ENCODE measurements at regions not wholly inside any gene's neighbourhood (a gene's known extent, or its start where the extent isn't known, plus 50 kb on each side); places are given as distances from the start of the nearest gene placed in this dataset.

DNA sequence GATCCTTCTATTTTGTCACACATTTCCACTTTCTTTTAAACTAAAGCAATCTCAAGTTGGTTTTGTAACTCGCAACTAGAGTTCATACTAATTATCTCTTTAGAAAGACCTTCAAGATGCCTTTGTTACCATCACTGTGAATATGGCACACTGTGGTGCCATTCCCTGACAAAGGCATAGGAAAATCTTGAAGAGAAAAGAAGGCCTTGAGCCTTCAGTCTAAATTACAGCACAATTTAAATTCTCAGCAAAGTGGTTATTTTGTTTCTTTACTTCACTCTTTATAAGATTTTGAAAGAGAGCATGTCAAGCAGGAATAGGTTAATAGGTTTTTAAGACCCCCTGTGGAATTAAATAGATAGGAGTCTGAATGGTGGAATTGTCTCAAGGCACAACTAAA lies 89.0 kb upstream of the BANK1 start:
- Mint-ChIP-seq H3K4me3 (ENCODE audit: unreplicated experiment) (no peak overlapping the region), H3K27me3 (ENCODE audit: low read depth, unreplicated experiment) (no peaks in the 10 kb centered on the region), H3K27ac (ENCODE audit: unreplicated experiment) (no peak overlapping the region), H3K36me3 (ENCODE audit: low read depth, unreplicated experiment) (no peaks in the 10 kb centered on the region), H3K4me1 (ENCODE audit: low read depth, unreplicated experiment) (peaks cover 3% of the 10 kb centered on the region), H3K9me3 (ENCODE audit: unreplicated experiment) (no peaks in the 10 kb centered on the region)
- TF ChIP-seq, protein P1, sequence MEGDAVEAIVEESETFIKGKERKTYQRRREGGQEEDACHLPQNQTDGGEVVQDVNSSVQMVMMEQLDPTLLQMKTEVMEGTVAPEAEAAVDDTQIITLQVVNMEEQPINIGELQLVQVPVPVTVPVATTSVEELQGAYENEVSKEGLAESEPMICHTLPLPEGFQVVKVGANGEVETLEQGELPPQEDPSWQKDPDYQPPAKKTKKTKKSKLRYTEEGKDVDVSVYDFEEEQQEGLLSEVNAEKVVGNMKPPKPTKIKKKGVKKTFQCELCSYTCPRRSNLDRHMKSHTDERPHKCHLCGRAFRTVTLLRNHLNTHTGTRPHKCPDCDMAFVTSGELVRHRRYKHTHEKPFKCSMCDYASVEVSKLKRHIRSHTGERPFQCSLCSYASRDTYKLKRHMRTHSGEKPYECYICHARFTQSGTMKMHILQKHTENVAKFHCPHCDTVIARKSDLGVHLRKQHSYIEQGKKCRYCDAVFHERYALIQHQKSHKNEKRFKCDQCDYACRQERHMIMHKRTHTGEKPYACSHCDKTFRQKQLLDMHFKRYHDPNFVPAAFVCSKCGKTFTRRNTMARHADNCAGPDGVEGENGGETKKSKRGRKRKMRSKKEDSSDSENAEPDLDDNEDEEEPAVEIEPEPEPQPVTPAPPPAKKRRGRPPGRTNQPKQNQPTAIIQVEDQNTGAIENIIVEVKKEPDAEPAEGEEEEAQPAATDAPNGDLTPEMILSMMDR (IDR thresholded peaks at IDR 0.05; ENCODE audit: insufficient read depth, low read depth, low read length) = no peak
- H3K4me1 ChIP-seq (ENCODE audit: insufficient read depth, low read length) = no peaks in the 10 kb centered on the region
- no peak overlapping the region for H3K9ac ChIP-seq (ENCODE audit: low read length)
- no peak overlapping the region for H3K4me2 ChIP-seq (ENCODE audit: low read length)
- FAIRE-seq (no peak), DNase-seq (ENCODE audit: low read depth) (no peak)
- H3K27ac ChIP-seq (ENCODE audit: low read depth, low read length) = no peak overlapping the region
- no peaks in the 10 kb centered on the region for H4K20me1 ChIP-seq (ENCODE audit: insufficient read depth, low read length)
- no peaks in the 10 kb centered on the region for H3K36me3 ChIP-seq (ENCODE audit: insufficient read depth, low read length)
- no peaks in the 10 kb centered on the region for H3K79me2 ChIP-seq (ENCODE audit: insufficient read depth, low read length)
- no peaks in the 10 kb centered on the region for H3K27me3 ChIP-seq (ENCODE audit: insufficient read depth, low read length)
- no peak overlapping the region for H3K4me3 ChIP-seq (ENCODE audit: insufficient read depth, low read depth, low read length)
- no peak overlapping the region for H2AFZ ChIP-seq (ENCODE audit: low read depth, low read length)
- no peaks in the 10 kb centered on the region for H3K9me3 ChIP-seq (ENCODE audit: insufficient read depth, low read depth, low read length)

DNA sequence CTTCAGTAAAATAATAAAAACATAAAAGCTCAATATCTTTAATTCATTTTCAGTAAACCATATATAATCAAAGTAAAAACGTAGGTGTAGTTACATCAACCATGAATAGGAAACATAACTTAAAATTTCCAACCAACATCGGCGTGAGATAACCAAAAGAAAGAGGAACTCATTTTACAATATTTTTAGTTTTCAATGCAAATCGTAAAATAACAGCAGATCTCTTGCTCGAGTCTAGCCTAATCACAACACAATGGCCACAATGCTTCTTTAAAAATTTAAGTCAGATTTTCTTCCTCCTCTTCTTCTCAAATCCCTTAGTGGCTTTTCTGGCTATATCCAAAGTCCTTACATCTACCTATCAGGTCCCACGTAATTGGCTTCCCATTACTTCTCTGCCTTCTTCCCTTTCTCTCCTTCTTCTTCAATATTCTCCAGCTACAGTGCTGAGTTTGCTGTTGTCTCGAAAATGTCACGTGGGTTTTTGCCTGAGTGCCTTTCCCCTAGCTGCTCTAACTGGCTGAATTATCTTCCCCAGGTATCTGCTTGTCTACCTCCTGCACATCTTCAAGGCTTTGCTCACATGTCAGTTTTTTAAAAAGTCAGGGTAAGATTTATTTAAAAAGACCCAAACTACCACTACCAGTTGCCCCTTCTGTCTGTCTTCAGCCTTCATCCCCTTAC lies 90.9 kb upstream of the BANK1 start:
- H2AFZ ChIP-seq (ENCODE audit: low read depth, low read length) = no peak overlapping the region
- no peaks in the 10 kb centered on the region for H4K20me1 ChIP-seq (ENCODE audit: insufficient read depth, low read length)
- DNase-seq (ENCODE audit: low read depth) (no peak), FAIRE-seq (no peak)
- no peaks in the 10 kb centered on the region for H3K36me3 ChIP-seq (ENCODE audit: insufficient read depth, low read length)
- H3K4me3 Mint-ChIP-seq (ENCODE audit: unreplicated experiment) = no peak overlapping the region
- H3K4me1 Mint-ChIP-seq (ENCODE audit: low read depth, unreplicated experiment) = peaks cover 7% of the 10 kb centered on the region
- H3K79me2 ChIP-seq (ENCODE audit: insufficient read depth, low read length) = no peaks in the 10 kb centered on the region
- TF ChIP-seq EZH2 (IDR thresholded peaks at IDR 0.05; ENCODE audit: insufficient read depth, low read length) = no peak
- TF ChIP-seq, protein P1 (IDR thresholded peaks at IDR 0.05; ENCODE audit: insufficient read depth, low read depth, low read length) = no peak
- H3K27ac ChIP-seq (ENCODE audit: low read depth, low read length) = no peak overlapping the region
- H3K9ac ChIP-seq (ENCODE audit: low read length) = no peak overlapping the region
- no peaks in the 10 kb centered on the region for H3K36me3 Mint-ChIP-seq (ENCODE audit: low read depth, unreplicated experiment)
- H3K27me3 Mint-ChIP-seq (ENCODE audit: low read depth, unreplicated experiment) = no peaks in the 10 kb centered on the region
- no peak overlapping the region for H3K4me2 ChIP-seq (ENCODE audit: low read length)
- H3K27ac Mint-ChIP-seq (ENCODE audit: unreplicated experiment) = no peak overlapping the region
- H3K27me3 ChIP-seq (ENCODE audit: insufficient read depth, low read length) = no peaks in the 10 kb centered on the region
- no peaks in the 10 kb centered on the region for H3K4me1 ChIP-seq (ENCODE audit: insufficient read depth, low read length)
- H3K4me3 ChIP-seq (ENCODE audit: insufficient read depth, low read depth, low read length) = no peak overlapping the region
- no peaks in the 10 kb centered on the region for H3K9me3 ChIP-seq (ENCODE audit: insufficient read depth, low read depth, low read length)
- H3K9me3 Mint-ChIP-seq (ENCODE audit: unreplicated experiment) = no peaks in the 10 kb centered on the region

DNA sequence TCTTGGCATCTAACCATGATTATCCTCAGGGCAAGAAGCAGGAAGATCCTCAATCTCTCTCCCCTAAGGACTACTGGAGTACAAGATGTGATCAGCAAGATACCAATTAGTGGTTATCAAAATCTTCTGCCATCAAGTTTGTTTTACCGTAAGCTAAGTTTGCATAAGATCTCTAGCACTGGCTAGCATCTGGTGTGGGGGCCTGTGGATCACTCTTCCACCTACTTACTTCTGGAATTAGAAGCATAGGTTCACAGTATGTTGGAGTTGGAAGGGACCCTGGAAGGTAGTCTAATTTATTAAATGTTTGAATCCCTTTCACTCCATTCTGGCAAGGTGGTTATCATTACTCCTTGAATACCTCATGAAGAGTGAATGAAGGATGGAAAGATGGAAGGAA lies 93.3 kb upstream of the BANK1 start:
- Histone ChIP-seq H3K4me1 (ENCODE audit: insufficient read depth, low read length) (no peaks in the 10 kb centered on the region), H3K27ac (ENCODE audit: low read depth, low read length) (no peak overlapping the region), H4K20me1 (ENCODE audit: insufficient read depth, low read length) (no peaks in the 10 kb centered on the region), H3K4me3 (ENCODE audit: insufficient read depth, low read depth, low read length) (no peak overlapping the region), H3K9ac (ENCODE audit: low read length) (no peak overlapping the region), H3K36me3 (ENCODE audit: insufficient read depth, low read length) (no peaks in the 10 kb centered on the region), H3K27me3 (ENCODE audit: insufficient read depth, low read length) (no peaks in the 10 kb centered on the region), H2AFZ (ENCODE audit: low read depth, low read length) (no peak overlapping the region), H3K9me3 (ENCODE audit: insufficient read depth, low read depth, low read length) (no peaks in the 10 kb centered on the region), H3K4me2 (ENCODE audit: low read length) (no peak overlapping the region), H3K79me2 (ENCODE audit: insufficient read depth, low read length) (no peaks in the 10 kb centered on the region)
- no peak overlapping the region for H3K4me3 Mint-ChIP-seq (ENCODE audit: unreplicated experiment)
- DNase-seq (ENCODE audit: low read depth) = no peak
- H3K27ac Mint-ChIP-seq (ENCODE audit: unreplicated experiment) = no peak overlapping the region
- peaks cover 9% of the 10 kb centered on the region for H3K4me1 Mint-ChIP-seq (ENCODE audit: low read depth, unreplicated experiment)
- H3K9me3 Mint-ChIP-seq (ENCODE audit: unreplicated experiment) = no peaks in the 10 kb centered on the region
- no peak for FAIRE-seq
- TF ChIP-seq EZH2 (IDR thresholded peaks at IDR 0.05; ENCODE audit: insufficient read depth, low read length) = no peak
- TF ChIP-seq, protein P1 (IDR thresholded peaks at IDR 0.05; ENCODE audit: insufficient read depth, low read depth, low read length) = no peak
- H3K36me3 Mint-ChIP-seq (ENCODE audit: low read depth, unreplicated experiment) = no peaks in the 10 kb centered on the region
- H3K27me3 Mint-ChIP-seq (ENCODE audit: low read depth, unreplicated experiment) = no peaks in the 10 kb centered on the region

All from astrocyte (in vitro differentiated cells and primary cell).